Peyer's patch (tissue), 4 donors: ENCODE measurements at regions not wholly inside any gene's neighbourhood (a gene's known extent, or its start where the extent isn't known, plus 50 kb on each side); places are given as distances from the start of the nearest gene placed in this dataset.

Source experiments
- CTCF ChIP-seq, 6 experiments: fragments of 450-650 bp in 4 of 6; fragments of 200-600 bp in 2 of 6; sonication (generic) in 1 of 6; IDR thresholded peaks; one replicate each; pipeline ENCODE4 v1.5.1; 2017 to 2019; ENCODE audit warnings: antibody characterized with exemption in 6 of 6, mild to moderate bottlenecking in 3 of 6, moderate library complexity in 1 of 6
- POLR2A ChIP-seq, 2 donors: fragments of 450-650 bp; IDR thresholded peaks; one replicate each; pipeline ENCODE4 v1.5.1; 2017; ENCODE audit warnings: antibody characterized with exemption in 2 of 2, mild to moderate bottlenecking in 2 of 2, moderate library complexity in 2 of 2

- no peak for TF ChIP-seq CTCF (IDR thresholded peaks at IDR 0.05)
- TF ChIP-seq POLR2A (IDR thresholded peaks at IDR 0.05) = no peak
Observed at GRCh38 chr7:109009636-109010035, 440.0 kb downstream of the DNAJB9 start.
